Body of pancreas (tissue), 4 donors: ENCODE measurements at regions not wholly inside any gene's neighbourhood (a gene's known extent, or its start where the extent isn't known, plus 50 kb on each side); places are given as distances from the start of the nearest gene placed in this dataset.

Experiments
- ATAC-seq: fragments of 150-250 bp; one replicate; pipeline ENCODE4 v1.9.1; 2016
- DNase-seq, 4 donors: peaks; one replicate each; pipeline ENCODE4 v3.0.0-alpha.2; 2019
- H3K27ac ChIP-seq, 4 donors: fragments of 200-600 bp; sonication (generic); 1 replicate in 3 of 4; 2 replicates in 1 of 4; pipeline versions ENCODE4 v1.5.1 to v1.6.1; 2016 to 2019; ENCODE audit warnings: mild to moderate bottlenecking in 1 of 4, mixed read lengths in 1 of 4, moderate library complexity in 1 of 4
- H3K27me3 ChIP-seq, 2 donors: fragments of 200-600 bp; sonication (generic); one replicate each; pipeline ENCODE4 v1.6.0; 2016; ENCODE audit warnings: mild to moderate bottlenecking in 1 of 2
- H3K36me3 ChIP-seq, 2 donors: fragments of 200-600 bp; sonication (generic); replicated peaks in 1 of 2; 2 replicates each; pipeline ENCODE4 v1.5.1; 2016; ENCODE audit warnings: low read depth in 2 of 2; ENCODE audit not compliant: insufficient read depth in 1 of 2
- H3K4me1 ChIP-seq: fragments of 200-600 bp; sonication (generic); one replicate; pipeline ENCODE4 v1.6.0; 2016
- H3K4me3 ChIP-seq, 2 donors: fragments of 200-600 bp; sonication (generic); 1 replicate in 1 of 2; 2 replicates in 1 of 2; pipeline ENCODE4 v1.5.1; 2016 to 2019
- H3K9me3 ChIP-seq, 3 donors: fragments of 200-600 bp; sonication (generic); 1 replicate in 2 of 3; 2 replicates in 1 of 3; pipeline ENCODE4 v1.5.1; 2016
- POLR2A ChIP-seq, 3 donors: fragments of 450-650 bp; IDR thresholded peaks; one replicate each; pipeline ENCODE4 v1.6.1; 2016; ENCODE audit warnings: antibody characterized with exemption in 3 of 3, mild to moderate bottlenecking in 2 of 3
- WGBS, 2 donors: methylation state at CpG; one replicate each; pipeline ENCODE4 v1.1.5; 2017; 5-methylcytosine and 5-hydroxymethylcytosine counted together
- intact Hi-C: fragments of 100-400 bp; cut with DNase I; formaldehyde crosslinking; loops from one replicate; pipeline ENCODE4 v1.15.1; 2023
- TF ChIP-seq, protein P1 (sequence below), 7 experiments: fragments of 450-650 bp in 4 of 7; fragments of 200-600 bp in 3 of 7; sonication (generic) in 3 of 7; IDR thresholded peaks; one replicate each; pipeline ENCODE4 v1.5.1; 2016 to 2019; ENCODE audit warnings: antibody characterized with exemption in 7 of 7

DNA sequence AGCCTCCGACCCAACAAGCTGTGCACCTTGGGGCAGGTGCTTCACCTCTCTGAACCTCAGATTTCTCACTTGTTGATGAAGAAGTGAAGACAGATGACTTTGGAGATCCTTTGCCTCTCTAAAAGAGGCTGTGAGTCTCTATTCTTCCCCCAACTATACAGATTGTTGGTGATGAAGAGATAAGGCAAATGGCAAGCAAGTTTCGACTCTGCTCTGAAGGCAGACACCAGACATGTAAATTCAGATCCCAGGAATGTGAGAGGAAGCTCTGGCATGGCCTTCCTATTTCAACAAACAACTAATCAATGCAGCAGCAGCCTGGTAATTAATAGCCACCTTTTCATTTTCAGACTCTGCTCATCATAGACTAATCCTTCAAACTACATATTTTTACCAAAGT, 74.2 kb upstream of the EGR2 start:
- no peak for DNase-seq
- WGBS, 2 donors, result 52 to 59% methylated on average over 2 of the region's 2 CpGs

DNA sequence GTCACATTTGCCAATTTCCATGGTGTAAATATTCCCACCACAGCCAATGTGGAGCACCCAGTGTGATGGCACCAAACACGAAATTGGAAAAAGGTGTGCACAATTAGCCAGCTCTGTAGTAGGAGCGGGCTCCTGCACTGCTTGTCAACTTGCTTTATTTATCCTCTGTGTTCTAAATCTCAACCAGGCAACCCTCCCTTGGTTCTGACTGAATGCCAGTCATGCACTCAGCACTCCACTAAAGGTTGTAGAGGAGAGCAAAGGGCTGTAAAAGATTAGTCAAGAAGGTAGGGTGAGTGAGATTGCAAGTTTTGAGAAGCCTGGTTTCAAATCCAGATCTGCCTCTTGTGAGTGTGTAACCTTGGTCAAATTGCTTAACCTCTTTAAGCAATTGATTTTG, 71.5 kb upstream of the EGR2 start:
- Histone ChIP-seq H3K27me3 (no peaks in the 10 kb centered on the region), H3K27ac (no peak overlapping the region), H3K36me3 (no peaks in the 10 kb centered on the region), H3K4me1 (no peaks in the 10 kb centered on the region), H3K4me3 (no peak overlapping the region), H3K9me3 (no peaks in the 10 kb centered on the region)
- intact Hi-C loops, result no loop called here
- DNase-seq (no peak), ATAC-seq (no peak)
- 49 to 62% methylated on average over 2 of the region's 2 CpGs for WGBS, 2 donors
- TF ChIP-seq, protein P1, sequence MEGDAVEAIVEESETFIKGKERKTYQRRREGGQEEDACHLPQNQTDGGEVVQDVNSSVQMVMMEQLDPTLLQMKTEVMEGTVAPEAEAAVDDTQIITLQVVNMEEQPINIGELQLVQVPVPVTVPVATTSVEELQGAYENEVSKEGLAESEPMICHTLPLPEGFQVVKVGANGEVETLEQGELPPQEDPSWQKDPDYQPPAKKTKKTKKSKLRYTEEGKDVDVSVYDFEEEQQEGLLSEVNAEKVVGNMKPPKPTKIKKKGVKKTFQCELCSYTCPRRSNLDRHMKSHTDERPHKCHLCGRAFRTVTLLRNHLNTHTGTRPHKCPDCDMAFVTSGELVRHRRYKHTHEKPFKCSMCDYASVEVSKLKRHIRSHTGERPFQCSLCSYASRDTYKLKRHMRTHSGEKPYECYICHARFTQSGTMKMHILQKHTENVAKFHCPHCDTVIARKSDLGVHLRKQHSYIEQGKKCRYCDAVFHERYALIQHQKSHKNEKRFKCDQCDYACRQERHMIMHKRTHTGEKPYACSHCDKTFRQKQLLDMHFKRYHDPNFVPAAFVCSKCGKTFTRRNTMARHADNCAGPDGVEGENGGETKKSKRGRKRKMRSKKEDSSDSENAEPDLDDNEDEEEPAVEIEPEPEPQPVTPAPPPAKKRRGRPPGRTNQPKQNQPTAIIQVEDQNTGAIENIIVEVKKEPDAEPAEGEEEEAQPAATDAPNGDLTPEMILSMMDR (IDR thresholded peaks at IDR 0.05), result no peak
- no peak for TF ChIP-seq POLR2A (IDR thresholded peaks at IDR 0.05)

More for the DNA sequence above, 74.2 kb upstream of the EGR2 start:
- H3K9me3 ChIP-seq, result no peaks in the 10 kb centered on the region
- no peak overlapping the region for H3K27ac ChIP-seq
- no peaks in the 10 kb centered on the region for H3K4me1 ChIP-seq
- intact Hi-C loops, result no loop called here
- H3K27me3 ChIP-seq, result no peaks in the 10 kb centered on the region
- H3K36me3 ChIP-seq, result no peaks in the 10 kb centered on the region
- no peak for ATAC-seq
- no peak for TF ChIP-seq POLR2A (IDR thresholded peaks at IDR 0.05)
- TF ChIP-seq, protein P1 (IDR thresholded peaks at IDR 0.05), result no peak
- no peak overlapping the region for H3K4me3 ChIP-seq

DNA sequence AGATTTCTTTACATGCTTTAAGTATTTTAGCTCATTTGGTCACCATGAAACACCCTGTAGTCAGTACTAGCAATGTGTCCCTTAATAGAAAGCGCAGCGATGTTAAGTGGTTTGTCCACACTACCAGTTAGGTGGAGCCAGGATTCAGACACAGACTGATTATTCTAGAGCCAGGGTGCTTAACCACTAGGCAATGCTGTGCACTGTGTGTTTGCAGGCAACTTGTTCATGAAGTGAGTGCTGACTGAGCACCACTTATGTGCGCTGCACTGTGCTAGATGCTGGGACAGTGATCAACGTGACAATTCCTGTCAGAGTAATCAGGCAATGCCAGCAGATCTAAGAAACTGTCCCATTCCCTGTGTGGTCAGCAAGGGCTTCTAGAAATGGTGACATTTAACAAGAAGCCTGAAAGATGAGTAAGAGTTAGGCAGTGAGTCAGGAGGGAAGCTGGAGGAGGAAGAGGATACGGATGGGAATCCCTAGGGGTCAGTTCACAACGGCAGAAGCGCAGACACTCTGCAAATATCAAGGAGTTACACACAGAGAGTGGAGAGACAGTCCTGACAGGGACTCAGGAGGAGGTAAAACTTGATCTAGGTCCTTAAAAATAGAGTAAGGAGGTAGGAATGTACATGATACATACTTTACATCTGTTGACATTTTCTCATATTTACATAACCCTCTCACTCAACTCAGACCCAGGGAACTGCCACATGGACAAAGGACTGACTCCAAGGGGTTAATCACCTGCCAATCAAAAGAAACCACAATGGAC, 69.7 kb upstream of the EGR2 start:
- ATAC-seq (no peak), DNase-seq (no peak)
- Histone ChIP-seq H3K4me3 (no peak overlapping the region), H3K4me1 (no peaks in the 10 kb centered on the region), H3K27ac (no peak overlapping the region), H3K36me3 (no peaks in the 10 kb centered on the region), H3K27me3 (no peaks in the 10 kb centered on the region), H3K9me3 (no peaks in the 10 kb centered on the region)
- intact Hi-C loops, result no loop called here
- 48 to 50% methylated on average over 7 of the region's 7 CpGs for WGBS, 2 donors
- TF ChIP-seq POLR2A (IDR thresholded peaks at IDR 0.05), result no peak
- TF ChIP-seq, protein P1 (IDR thresholded peaks at IDR 0.05), result no peak

DNA sequence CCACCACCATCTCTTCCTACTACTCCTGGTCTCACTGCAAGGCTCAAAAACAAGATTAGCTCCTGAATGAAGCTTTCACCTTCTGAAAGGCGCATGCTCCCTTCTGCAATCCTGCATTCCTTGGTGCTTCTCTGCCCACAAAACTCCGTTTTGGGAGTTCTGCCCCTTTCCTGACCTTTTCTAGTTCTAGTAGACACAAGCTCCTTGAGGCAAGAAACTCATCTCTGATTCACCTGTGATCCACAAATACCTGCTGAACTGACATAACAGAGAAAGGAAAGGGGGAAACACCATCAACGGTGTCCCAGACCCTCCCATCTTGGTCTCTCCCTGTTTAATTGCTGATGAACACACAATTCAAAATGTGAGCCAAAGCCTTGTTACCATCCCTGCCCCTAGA, 64.0 kb upstream of the EGR2 start:
- ATAC-seq, result no peak
- Histone ChIP-seq H3K27me3 (no peaks in the 10 kb centered on the region), H3K27ac (no peak overlapping the region), H3K4me3 (no peak overlapping the region), H3K36me3 (no peaks in the 10 kb centered on the region), H3K4me1 (no peaks in the 10 kb centered on the region), H3K9me3 (no peaks in the 10 kb centered on the region)
- no peak for DNase-seq
- 39 to 60% methylated on average over 3 of the region's 3 CpGs for WGBS, 2 donors
- intact Hi-C loops, result no loop called here
- TF ChIP-seq, protein P1 (IDR thresholded peaks at IDR 0.05), result no peak
- TF ChIP-seq POLR2A (IDR thresholded peaks at IDR 0.05), result no peak

DNA sequence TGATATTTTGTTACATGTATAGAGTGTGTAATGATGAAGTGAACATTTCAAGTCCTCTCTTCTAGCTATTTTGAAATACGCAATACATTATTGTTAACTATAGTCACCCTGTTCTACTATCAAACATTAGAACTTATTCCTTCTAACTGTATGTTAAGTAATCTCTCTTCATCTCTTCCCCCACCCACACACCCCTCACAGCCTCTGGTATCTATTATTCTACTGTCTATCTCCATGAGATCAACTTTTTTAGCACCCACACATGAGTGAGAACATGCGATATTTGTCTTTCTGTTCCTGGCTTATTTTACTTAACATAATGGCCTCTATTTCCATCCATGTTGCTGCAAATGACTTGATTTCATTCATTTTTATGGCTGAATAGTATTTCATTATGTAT, 57.7 kb upstream of the EGR2 start:
- 90% methylated on average over 2 of the region's 2 CpGs for WGBS, 2 donors
- no peak for TF ChIP-seq POLR2A (IDR thresholded peaks at IDR 0.05)
- TF ChIP-seq, protein P1 (IDR thresholded peaks at IDR 0.05), result no peak
- ATAC-seq, result no peak
- no peaks in the 10 kb centered on the region for H3K27me3 ChIP-seq
- H3K4me3 ChIP-seq, result no peak overlapping the region
- no peak for DNase-seq
- H3K36me3 ChIP-seq, result no peaks in the 10 kb centered on the region
- H3K4me1 ChIP-seq, result no peaks in the 10 kb centered on the region
- intact Hi-C loops, result no loop called here
- H3K27ac ChIP-seq, result no peak overlapping the region
- no peaks in the 10 kb centered on the region for H3K9me3 ChIP-seq
